ENCODE measurements at regions not wholly inside any gene's neighbourhood (a gene's known extent, or its start where the extent isn't known, plus 50 kb on each side); places are given as distances from the start of the nearest gene placed in this dataset.
"Not testable (repeated sequence)": the region's sequence is repeated elsewhere in the genome, so short reads cannot be mapped to it uniquely, and the experiment has no call there.

DNA sequence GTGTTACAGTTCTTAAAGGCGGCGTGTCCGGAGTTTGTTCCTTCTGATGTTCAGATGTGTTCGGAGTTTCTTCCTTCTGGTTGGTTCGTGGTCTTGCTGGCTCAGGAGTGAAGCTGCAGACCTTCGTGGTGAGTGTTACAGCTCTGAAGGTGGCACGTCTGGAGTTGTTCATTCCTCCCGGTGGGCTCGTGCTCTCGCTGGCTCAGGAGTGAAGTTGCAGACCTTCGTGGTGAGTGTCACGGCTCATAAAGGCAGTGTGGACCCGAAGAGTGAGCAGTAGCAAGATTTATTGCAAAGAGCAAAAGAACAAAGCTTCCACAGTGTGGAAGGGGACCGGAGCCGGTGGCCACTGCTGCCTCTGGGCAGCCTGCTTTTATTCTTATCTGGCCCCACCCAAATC lies 65.3 kb upstream of the NDST4 start:
- not testable (repeated sequence) for DNase-seq

DNA sequence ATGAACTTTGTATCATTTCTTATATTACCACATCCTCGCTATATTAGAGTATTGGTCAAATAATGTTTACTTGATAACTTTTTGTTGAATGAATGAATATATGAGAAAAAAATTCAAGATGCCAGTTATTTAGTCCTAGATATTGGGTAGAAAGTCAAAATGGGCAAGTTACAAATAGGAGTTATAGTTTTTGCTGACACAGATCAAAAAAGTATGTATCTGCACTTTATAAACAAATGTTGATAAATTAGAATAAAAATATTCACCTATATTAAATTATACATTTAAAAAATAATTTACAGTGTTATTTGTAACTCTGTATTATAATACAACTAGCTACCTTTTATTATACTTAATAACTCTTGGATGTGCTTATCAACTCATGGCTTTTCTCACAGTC lies 57.8 kb upstream of the NDST4 start:
- DNase-seq = no peak

DNA sequence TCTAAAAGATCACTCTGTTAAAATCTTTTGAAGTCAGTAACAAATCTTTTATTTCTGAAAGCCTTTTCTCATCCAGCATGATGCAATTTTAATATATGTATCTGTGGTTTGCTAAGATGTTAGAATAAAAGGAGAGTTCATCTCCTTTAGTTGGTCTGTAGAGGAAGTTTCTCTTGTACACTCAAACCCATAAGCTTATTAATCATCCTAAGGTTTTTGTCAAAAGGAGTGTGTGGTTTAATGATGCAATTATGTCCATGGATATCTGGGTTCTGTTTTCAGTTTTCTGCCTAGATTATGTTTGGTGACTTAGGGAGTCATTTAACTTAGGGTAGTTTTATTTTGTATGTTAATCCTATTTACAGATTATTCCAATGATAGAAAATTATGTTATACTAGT lies 52.1 kb upstream of the NDST4 start:
- no peak for DNase-seq
